Hepatic stellate cell (primary cell): ENCODE measurements at regions not wholly inside any gene's neighbourhood (a gene's known extent, or its start where the extent isn't known, plus 50 kb on each side); places are given as distances from the start of the nearest gene placed in this dataset.
"Not testable (repeated sequence)": the region's sequence is repeated elsewhere in the genome, so short reads cannot be mapped to it uniquely, and the experiment has no call there.

Source experiments
- DNase-seq: peaks from one replicate; pipeline ENCODE4 v3.0.0; 2011; ENCODE audit warnings: low spot score

- no peak for DNase-seq
Measured at GRCh38 chr11:71332447-71332846, 80.1 kb upstream of the SHANK2 start.

- DNase-seq, result no peak
Measured at GRCh38 chr11:71332046-71332445, 79.7 kb upstream of the SHANK2 start.

GRCh38 chr11:71331631-71332030, 79.3 kb upstream of the SHANK2 start:
- DNase-seq, result no peak

- no peak for DNase-seq
Measured at GRCh38 chr11:71330996-71331395, 78.6 kb upstream of the SHANK2 start.

- no peak for DNase-seq
Measured at GRCh38 chr11:71330349-71330748, 78.0 kb upstream of the SHANK2 start.

GRCh38 chr11:71329786-71330185, 77.4 kb upstream of the SHANK2 start:
- no peak for DNase-seq

- no peak for DNase-seq
Measured at GRCh38 chr11:71329165-71329510, 76.8 kb upstream of the SHANK2 start.

- DNase-seq, result no peak
Measured at GRCh38 chr11:71327156-71328085, 75.0 kb upstream of the SHANK2 start.

GRCh38 chr11:71326328-71326940, 74.1 kb upstream of the SHANK2 start:
- DNase-seq, result no peak

GRCh38 chr11:71325418-71326327, 73.3 kb upstream of the SHANK2 start:
- DNase-seq, result no peak

GRCh38 chr11:71324788-71325417, 72.5 kb upstream of the SHANK2 start:
- no peak for DNase-seq

GRCh38 chr11:71323876-71324526, 71.6 kb upstream of the SHANK2 start:
- no peak for DNase-seq

GRCh38 chr11:71322861-71323582, 70.6 kb upstream of the SHANK2 start:
- no peak for DNase-seq

- no peak for DNase-seq
Measured at GRCh38 chr11:71322192-71322735, 69.9 kb upstream of the SHANK2 start.

- DNase-seq, result no peak
Measured at GRCh38 chr11:71321433-71322191, 69.2 kb upstream of the SHANK2 start.

GRCh38 chr11:71316701-71317100, 64.3 kb upstream of the SHANK2 start:
- DNase-seq, result no peak

- not testable (repeated sequence) for DNase-seq
Measured at GRCh38 chr11:71312616-71313015, 60.2 kb upstream of the SHANK2 start.

GRCh38 chr11:71311928-71312510, 59.6 kb upstream of the SHANK2 start:
- DNase-seq, result no peak

GRCh38 chr11:71311176-71311925, 59.0 kb upstream of the SHANK2 start:
- DNase-seq, result no peak
